Hepatocyte (in vitro differentiated cells): ENCODE measurements at regions not wholly inside any gene's neighbourhood (a gene's known extent, or its start where the extent isn't known, plus 50 kb on each side); places are given as distances from the start of the nearest gene placed in this dataset.
"Not testable (repeated sequence)": the region's sequence is repeated elsewhere in the genome, so short reads cannot be mapped to it uniquely, and the experiment has no call there.

Experiments
- EZH2 ChIP-seq: fragments of 200-600 bp; sonication (generic); IDR thresholded peaks from 2 replicates; pipeline ENCODE4 v1.6.1; 2016; ENCODE audit warnings: antibody characterized with exemption, mild to moderate bottlenecking, borderline replicate concordance
- TF ChIP-seq, protein P1 (sequence below): fragments of 200-600 bp; sonication (generic); IDR thresholded peaks from 2 replicates; pipeline ENCODE4 v1.5.1; 2016; ENCODE audit warnings: antibody characterized with exemption, mild to moderate bottlenecking; ENCODE audit not compliant: poor library complexity

DNA sequence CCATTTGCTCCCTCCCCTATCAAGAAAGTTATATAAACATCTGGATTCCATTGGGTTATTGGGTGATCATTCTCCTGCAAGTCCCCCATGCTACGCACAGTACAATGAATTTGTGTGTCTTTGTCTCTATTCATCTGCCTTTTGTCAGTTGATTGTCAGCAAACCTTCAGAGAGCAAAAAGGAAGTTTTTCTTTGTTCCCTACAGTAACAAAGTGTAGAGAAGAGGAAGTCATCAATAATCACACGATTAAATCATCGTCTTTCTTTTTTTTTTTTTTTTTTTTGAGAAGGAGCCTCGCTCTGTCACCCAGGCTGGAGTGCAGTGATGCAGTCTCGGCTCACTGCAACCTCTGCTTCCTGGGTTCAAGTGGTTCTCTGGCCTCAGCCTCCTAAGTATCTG, 239.2 kb downstream of the FAM43A start:
- TF ChIP-seq, protein P1, sequence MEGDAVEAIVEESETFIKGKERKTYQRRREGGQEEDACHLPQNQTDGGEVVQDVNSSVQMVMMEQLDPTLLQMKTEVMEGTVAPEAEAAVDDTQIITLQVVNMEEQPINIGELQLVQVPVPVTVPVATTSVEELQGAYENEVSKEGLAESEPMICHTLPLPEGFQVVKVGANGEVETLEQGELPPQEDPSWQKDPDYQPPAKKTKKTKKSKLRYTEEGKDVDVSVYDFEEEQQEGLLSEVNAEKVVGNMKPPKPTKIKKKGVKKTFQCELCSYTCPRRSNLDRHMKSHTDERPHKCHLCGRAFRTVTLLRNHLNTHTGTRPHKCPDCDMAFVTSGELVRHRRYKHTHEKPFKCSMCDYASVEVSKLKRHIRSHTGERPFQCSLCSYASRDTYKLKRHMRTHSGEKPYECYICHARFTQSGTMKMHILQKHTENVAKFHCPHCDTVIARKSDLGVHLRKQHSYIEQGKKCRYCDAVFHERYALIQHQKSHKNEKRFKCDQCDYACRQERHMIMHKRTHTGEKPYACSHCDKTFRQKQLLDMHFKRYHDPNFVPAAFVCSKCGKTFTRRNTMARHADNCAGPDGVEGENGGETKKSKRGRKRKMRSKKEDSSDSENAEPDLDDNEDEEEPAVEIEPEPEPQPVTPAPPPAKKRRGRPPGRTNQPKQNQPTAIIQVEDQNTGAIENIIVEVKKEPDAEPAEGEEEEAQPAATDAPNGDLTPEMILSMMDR: not testable (repeated sequence)
- TF ChIP-seq EZH2: not testable (repeated sequence)
